ENCODE measurements at regions not wholly inside any gene's neighbourhood (a gene's known extent, or its start where the extent isn't known, plus 50 kb on each side); places are given as distances from the start of the nearest gene placed in this dataset.

DNA sequence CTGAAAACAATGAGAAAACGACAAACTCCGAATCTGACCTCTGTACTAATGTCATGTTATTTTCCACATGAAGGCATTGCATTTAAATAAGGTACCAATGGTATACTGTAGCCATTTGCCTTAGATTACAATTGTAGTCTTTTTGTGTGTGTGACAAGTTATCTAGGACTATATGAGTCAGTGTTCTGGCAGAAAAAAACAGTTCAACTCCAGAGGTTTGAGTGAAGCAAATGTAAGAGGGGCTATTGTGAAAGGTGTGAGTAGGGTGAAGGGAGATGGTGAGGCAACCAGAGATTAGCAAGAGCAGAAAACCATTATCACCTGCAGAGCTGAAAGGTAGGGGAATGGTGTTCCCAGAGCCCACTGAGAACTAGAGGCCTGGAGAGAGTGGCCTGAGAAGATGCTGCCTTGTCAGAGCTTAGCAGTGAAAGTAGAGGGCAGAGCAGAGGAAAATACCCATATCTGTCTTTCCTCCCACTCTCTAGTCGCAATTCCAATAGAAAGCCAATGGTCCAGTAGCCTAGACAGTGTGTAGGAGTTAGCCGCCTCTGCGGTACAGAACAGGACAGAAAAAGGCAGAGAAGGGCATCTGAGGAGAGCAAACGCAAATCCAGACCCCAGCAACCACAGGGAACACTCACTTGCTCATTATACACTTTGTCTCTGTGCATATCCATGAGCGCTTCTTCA is 112.2 kb downstream of the DYRK2 start:
- no peak for TF ChIP-seq POLR2AphosphoS5 (IDR thresholded peaks at IDR 0.05; ENCODE audit: low read depth, low read length)
- TF ChIP-seq, protein P1, sequence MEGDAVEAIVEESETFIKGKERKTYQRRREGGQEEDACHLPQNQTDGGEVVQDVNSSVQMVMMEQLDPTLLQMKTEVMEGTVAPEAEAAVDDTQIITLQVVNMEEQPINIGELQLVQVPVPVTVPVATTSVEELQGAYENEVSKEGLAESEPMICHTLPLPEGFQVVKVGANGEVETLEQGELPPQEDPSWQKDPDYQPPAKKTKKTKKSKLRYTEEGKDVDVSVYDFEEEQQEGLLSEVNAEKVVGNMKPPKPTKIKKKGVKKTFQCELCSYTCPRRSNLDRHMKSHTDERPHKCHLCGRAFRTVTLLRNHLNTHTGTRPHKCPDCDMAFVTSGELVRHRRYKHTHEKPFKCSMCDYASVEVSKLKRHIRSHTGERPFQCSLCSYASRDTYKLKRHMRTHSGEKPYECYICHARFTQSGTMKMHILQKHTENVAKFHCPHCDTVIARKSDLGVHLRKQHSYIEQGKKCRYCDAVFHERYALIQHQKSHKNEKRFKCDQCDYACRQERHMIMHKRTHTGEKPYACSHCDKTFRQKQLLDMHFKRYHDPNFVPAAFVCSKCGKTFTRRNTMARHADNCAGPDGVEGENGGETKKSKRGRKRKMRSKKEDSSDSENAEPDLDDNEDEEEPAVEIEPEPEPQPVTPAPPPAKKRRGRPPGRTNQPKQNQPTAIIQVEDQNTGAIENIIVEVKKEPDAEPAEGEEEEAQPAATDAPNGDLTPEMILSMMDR (IDR thresholded peaks at IDR 0.05): no peak
- TF ChIP-seq, protein P2, sequence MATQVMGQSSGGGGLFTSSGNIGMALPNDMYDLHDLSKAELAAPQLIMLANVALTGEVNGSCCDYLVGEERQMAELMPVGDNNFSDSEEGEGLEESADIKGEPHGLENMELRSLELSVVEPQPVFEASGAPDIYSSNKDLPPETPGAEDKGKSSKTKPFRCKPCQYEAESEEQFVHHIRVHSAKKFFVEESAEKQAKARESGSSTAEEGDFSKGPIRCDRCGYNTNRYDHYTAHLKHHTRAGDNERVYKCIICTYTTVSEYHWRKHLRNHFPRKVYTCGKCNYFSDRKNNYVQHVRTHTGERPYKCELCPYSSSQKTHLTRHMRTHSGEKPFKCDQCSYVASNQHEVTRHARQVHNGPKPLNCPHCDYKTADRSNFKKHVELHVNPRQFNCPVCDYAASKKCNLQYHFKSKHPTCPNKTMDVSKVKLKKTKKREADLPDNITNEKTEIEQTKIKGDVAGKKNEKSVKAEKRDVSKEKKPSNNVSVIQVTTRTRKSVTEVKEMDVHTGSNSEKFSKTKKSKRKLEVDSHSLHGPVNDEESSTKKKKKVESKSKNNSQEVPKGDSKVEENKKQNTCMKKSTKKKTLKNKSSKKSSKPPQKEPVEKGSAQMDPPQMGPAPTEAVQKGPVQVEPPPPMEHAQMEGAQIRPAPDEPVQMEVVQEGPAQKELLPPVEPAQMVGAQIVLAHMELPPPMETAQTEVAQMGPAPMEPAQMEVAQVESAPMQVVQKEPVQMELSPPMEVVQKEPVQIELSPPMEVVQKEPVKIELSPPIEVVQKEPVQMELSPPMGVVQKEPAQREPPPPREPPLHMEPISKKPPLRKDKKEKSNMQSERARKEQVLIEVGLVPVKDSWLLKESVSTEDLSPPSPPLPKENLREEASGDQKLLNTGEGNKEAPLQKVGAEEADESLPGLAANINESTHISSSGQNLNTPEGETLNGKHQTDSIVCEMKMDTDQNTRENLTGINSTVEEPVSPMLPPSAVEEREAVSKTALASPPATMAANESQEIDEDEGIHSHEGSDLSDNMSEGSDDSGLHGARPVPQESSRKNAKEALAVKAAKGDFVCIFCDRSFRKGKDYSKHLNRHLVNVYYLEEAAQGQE (IDR thresholded peaks at IDR 0.05; ENCODE audit: insufficient read depth in 1 of 2, low read depth in 2 of 2, low read length in 1 of 2): no peak
